HL-60 (cell line): ENCODE measurements at regions not wholly inside any gene's neighbourhood (a gene's known extent, or its start where the extent isn't known, plus 50 kb on each side); places are given as distances from the start of the nearest gene placed in this dataset.

Experiments used
- DNase-seq, 2 experiments: peaks; one replicate each; pipeline ENCODE4 v3.0.0-alpha.2; 2010 to 2020; ENCODE audit warnings: low read depth in 1 of 2, low spot score in 1 of 2
- H3K27ac ChIP-seq: fragments of 250-450 bp; sonication (Bioruptor Pico); replicated peaks from 2 replicates; pipeline ENCODE4 v1.5.1; 2020; ENCODE audit warnings: mild to moderate bottlenecking, moderate library complexity
- H3K27me3 ChIP-seq: fragments of 250-450 bp; sonication (Bioruptor Pico); 2 replicates; pipeline ENCODE4 v1.5.1; 2021; ENCODE audit warnings: mild to moderate bottlenecking, moderate library complexity; ENCODE audit not compliant: insufficient read depth, poor library complexity, severe bottlenecking
- H3K4me3 ChIP-seq: replicated peaks from 2 replicates; pipeline ENCODE4 v1.5.1; 2011; ENCODE audit warnings: mild to moderate bottlenecking, control low read depth, low read length; ENCODE audit not compliant: insufficient read depth
- GABPA ChIP-seq: IDR thresholded peaks from 2 replicates; pipeline ENCODE4 v1.6.1; 2012; ENCODE audit warnings: low read depth
- POLR2AphosphoS5 ChIP-seq: IDR thresholded peaks from 2 replicates; pipeline ENCODE4 v1.6.1; 2012; ENCODE audit warnings: low read depth
- SPI1 ChIP-seq: IDR thresholded peaks from 2 replicates; pipeline ENCODE4 v1.6.1; 2012; ENCODE audit warnings: low read depth, mild to moderate bottlenecking, borderline replicate concordance
- TF ChIP-seq, protein P1 (sequence below): IDR thresholded peaks from one replicate; pipeline ENCODE4 v1.5.1; 2011; ENCODE audit warnings: low read length, control low read depth, inconsistent platforms; ENCODE audit not compliant: insufficient read depth
- TF ChIP-seq, protein P2 (sequence below): IDR thresholded peaks from 2 replicates; pipeline ENCODE4 v1.6.1; 2012; ENCODE audit warnings: low read depth; ENCODE audit not compliant: insufficient replicate concordance

DNA sequence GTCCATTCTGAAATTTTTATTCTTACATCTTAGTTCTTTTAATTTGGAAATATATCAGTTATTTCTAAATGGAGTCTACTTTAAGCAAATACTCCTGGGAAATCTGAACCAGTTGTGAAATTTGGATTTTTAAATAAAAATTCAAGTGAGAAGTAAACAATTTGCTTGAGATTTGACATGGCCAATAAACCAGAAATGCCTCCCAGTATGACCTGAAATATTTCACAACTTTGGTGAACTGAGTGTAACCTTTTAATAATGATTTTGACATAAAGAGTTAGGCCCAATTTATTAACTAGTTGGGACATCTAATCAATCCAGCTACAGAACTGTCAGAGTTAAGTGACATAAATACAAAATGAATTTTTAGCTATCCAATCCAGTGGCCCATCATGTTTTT is 192.0 kb downstream of the ZC3H11B start:
- Histone ChIP-seq H3K27me3 (no peaks in the 10 kb centered on the region), H3K4me3 (no peak overlapping the region), H3K27ac (no peak overlapping the region)
- DNase-seq: no peak
- no peak for TF ChIP-seq POLR2AphosphoS5

DNA sequence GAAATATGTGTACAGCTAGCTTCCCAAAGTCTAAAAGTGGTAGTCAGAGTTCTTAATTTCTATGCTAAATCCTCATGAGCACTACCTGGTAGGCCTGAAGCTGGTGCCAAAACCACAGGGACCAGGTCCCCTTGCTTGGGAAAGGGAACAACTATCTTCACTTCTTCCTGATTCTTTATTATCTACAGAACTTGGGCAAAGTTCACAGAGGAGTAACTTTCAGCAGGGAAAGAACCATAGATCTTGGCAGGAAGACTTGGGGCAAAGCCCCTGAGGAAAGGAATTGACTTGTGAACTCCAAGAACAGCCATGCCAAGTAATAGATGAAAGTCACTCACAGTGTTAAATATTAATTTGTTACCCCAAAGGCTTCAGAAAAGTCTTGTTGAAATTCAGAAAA is 193.0 kb downstream of the ZC3H11B start:
- Histone ChIP-seq H3K27ac (no peak overlapping the region), H3K27me3 (no peaks in the 10 kb centered on the region), H3K4me3 (no peak overlapping the region)
- TF ChIP-seq POLR2AphosphoS5 (no peak), SPI1 (no peak), GABPA (no peak)
- TF ChIP-seq, protein P1, sequence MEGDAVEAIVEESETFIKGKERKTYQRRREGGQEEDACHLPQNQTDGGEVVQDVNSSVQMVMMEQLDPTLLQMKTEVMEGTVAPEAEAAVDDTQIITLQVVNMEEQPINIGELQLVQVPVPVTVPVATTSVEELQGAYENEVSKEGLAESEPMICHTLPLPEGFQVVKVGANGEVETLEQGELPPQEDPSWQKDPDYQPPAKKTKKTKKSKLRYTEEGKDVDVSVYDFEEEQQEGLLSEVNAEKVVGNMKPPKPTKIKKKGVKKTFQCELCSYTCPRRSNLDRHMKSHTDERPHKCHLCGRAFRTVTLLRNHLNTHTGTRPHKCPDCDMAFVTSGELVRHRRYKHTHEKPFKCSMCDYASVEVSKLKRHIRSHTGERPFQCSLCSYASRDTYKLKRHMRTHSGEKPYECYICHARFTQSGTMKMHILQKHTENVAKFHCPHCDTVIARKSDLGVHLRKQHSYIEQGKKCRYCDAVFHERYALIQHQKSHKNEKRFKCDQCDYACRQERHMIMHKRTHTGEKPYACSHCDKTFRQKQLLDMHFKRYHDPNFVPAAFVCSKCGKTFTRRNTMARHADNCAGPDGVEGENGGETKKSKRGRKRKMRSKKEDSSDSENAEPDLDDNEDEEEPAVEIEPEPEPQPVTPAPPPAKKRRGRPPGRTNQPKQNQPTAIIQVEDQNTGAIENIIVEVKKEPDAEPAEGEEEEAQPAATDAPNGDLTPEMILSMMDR: no peak
- TF ChIP-seq, protein P2, sequence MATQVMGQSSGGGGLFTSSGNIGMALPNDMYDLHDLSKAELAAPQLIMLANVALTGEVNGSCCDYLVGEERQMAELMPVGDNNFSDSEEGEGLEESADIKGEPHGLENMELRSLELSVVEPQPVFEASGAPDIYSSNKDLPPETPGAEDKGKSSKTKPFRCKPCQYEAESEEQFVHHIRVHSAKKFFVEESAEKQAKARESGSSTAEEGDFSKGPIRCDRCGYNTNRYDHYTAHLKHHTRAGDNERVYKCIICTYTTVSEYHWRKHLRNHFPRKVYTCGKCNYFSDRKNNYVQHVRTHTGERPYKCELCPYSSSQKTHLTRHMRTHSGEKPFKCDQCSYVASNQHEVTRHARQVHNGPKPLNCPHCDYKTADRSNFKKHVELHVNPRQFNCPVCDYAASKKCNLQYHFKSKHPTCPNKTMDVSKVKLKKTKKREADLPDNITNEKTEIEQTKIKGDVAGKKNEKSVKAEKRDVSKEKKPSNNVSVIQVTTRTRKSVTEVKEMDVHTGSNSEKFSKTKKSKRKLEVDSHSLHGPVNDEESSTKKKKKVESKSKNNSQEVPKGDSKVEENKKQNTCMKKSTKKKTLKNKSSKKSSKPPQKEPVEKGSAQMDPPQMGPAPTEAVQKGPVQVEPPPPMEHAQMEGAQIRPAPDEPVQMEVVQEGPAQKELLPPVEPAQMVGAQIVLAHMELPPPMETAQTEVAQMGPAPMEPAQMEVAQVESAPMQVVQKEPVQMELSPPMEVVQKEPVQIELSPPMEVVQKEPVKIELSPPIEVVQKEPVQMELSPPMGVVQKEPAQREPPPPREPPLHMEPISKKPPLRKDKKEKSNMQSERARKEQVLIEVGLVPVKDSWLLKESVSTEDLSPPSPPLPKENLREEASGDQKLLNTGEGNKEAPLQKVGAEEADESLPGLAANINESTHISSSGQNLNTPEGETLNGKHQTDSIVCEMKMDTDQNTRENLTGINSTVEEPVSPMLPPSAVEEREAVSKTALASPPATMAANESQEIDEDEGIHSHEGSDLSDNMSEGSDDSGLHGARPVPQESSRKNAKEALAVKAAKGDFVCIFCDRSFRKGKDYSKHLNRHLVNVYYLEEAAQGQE: no peak
- DNase-seq: no peak

DNA sequence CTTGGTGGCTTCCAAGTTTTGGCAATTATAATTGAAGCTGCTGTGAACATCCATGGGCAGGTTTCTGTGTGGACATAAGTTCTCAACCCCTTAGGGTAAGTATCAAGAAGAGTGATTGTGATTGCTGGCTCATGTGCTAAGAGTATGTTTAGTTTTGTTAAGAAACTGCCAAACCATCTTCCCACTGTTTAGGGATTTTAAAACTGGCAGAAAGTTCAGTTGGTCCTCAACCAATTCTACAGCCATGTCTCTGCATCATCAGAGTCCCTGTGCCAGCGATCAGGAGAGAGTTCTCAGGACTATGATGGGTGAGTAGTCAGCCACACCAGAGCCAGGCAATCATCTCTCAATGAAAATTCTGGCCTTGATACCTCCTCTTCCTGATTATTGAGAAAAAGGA is 193.8 kb downstream of the ZC3H11B start:
- no peak overlapping the region for H3K4me3 ChIP-seq
- no peak overlapping the region for H3K27ac ChIP-seq
- TF ChIP-seq POLR2AphosphoS5 (no peak), SPI1 (no peak), GABPA (no peak)
- TF ChIP-seq, protein P1: no peak
- TF ChIP-seq, protein P2: no peak
- DNase-seq: no peak
- no peaks in the 10 kb centered on the region for H3K27me3 ChIP-seq

DNA sequence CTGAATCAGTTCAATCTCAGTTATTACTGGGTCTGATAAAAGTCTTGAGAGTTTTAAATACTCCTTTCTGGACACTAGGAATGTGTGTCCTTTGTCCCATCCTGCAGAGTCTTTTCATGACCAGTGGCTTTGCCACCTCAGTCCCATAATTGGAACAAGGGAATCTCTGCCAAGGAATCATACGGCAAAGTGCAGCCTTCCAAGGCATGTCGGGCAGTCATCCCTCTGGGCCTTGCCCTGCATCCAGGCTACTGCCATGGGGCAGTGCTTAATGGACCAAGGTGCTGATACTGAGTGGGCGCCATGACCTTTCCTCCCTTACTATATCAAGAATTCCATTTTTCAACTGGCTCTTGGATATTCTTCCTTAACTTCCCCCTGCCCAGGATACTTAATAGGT is 195.3 kb downstream of the ZC3H11B start:
- Histone ChIP-seq H3K4me3 (no peak overlapping the region), H3K27me3 (no peaks in the 10 kb centered on the region), H3K27ac (no peak overlapping the region)
- no peak for DNase-seq
- TF ChIP-seq, protein P1: no peak
- no peak for TF ChIP-seq GABPA
- TF ChIP-seq, protein P2: no peak
